Ovary (tissue), 7 donors: ENCODE measurements at regions not wholly inside any gene's neighbourhood (a gene's known extent, or its start where the extent isn't known, plus 50 kb on each side); places are given as distances from the start of the nearest gene placed in this dataset.

Experiments
- DNase-seq, 5 donors: peaks; one replicate each; pipeline ENCODE4 v3.0.0-alpha.2; 2019 to 2020
- H3K27ac ChIP-seq, 2 donors: fragments of 200-600 bp; one replicate each; pipeline versions ENCODE4 v1.5.1 to v1.8.0; 2019 to 2022
- H3K27me3 ChIP-seq: fragments of 200-600 bp; one replicate; pipeline ENCODE4 v1.8.0; 2022
- H3K36me3 ChIP-seq: fragments of 200-600 bp; sonication (generic); one replicate; pipeline ENCODE4 v1.5.1; 2019
- H3K4me1 ChIP-seq: one replicate; pipeline ENCODE4 v1.8.1; 2013; ENCODE audit warnings: mild to moderate bottlenecking, moderate library complexity; ENCODE audit not compliant: insufficient read depth
- H3K4me3 ChIP-seq: fragments of 200-600 bp; sonication (generic); one replicate; pipeline ENCODE4 v1.5.1; 2017
- H3K9me3 ChIP-seq, 2 donors: fragments of 200-600 bp in 1 of 2; sonication (generic) in 1 of 2; one replicate each; pipeline versions ENCODE4 v1.5.1 to v1.8.1; 2013 to 2019; ENCODE audit warnings: mild to moderate bottlenecking in 1 of 2, moderate library complexity in 1 of 2
- EP300 ChIP-seq: sonication (generic); formaldehyde crosslinking; IDR thresholded peaks from one replicate; pipeline ENCODE4 v1.6.1; 2017; ENCODE audit warnings: antibody characterized with exemption
- POLR2A ChIP-seq: fragments of 450-650 bp; IDR thresholded peaks from one replicate; pipeline ENCODE4 v1.6.1; 2017; ENCODE audit warnings: antibody characterized with exemption, mild to moderate bottlenecking, moderate library complexity
- WGBS, 3 donors: extraction: QIAGEN DNeasy Blood & Tissue Kit in 1 of 3; methylation state at CpG; one replicate each; pipeline versions ENCODE4 v1.1.5 to v1.1.7; 2013 to 2017; 5-methylcytosine and 5-hydroxymethylcytosine counted together
- intact Hi-C, 4 donors: fragments of 100-400 bp; cut with DNase I; formaldehyde crosslinking; loops; one replicate each; pipeline versions ENCODE4 v1.11.0 to v1.15.1; 2022 to 2023
- TF ChIP-seq, protein P1 (sequence below), 3 donors: fragments of 450-650 bp in 2 of 3; fragments of 200-600 bp in 1 of 3; IDR thresholded peaks; one replicate each; pipeline versions ENCODE4 v1.5.1 to v1.8.0; 2016 to 2022; ENCODE audit warnings: antibody characterized with exemption in 3 of 3, mild to moderate bottlenecking in 1 of 3
- donor health status: DM: no; HTN: no; CAD: no; lungs with moderate emphysema.
- donor health status: DM: no; HTN: no; CAD: no.
- donor health status: Bipolar disorder and iron deficiency.
- donor health status: DM: no; HTN: no; CAD: no.
- donor health status: DM: yes; HTN: yes; CAD: no.

DNA sequence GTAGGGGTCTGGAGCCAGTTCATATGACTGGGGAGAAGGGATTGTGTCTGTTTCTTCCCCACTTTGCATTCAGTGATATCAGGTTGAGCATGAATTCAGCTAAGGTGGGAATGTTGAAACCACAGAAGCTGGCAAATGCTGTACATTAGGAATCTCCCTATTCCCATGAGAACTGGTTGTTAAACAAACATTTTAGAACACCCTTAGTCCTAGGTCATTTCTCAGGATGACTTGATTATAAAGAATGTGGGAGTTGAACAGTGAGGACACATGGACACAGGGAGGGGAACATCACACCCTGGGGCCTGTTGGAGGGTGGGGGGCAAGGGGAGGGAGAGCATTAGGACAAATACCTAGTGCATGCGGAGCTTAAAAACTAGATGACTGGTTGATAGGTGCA, 62.6 kb upstream of the LIMCH1 start:
- Histone ChIP-seq H3K27ac (no peak overlapping the region), H3K4me1 (no peaks in the 10 kb centered on the region), H3K9me3 (no peaks in the 10 kb centered on the region), H3K4me3 (no peak overlapping the region), H3K36me3 (no peaks in the 10 kb centered on the region), H3K27me3 (no peaks in the 10 kb centered on the region)
- TF ChIP-seq EP300 (no peak), POLR2A (no peak)
- TF ChIP-seq, protein P1, sequence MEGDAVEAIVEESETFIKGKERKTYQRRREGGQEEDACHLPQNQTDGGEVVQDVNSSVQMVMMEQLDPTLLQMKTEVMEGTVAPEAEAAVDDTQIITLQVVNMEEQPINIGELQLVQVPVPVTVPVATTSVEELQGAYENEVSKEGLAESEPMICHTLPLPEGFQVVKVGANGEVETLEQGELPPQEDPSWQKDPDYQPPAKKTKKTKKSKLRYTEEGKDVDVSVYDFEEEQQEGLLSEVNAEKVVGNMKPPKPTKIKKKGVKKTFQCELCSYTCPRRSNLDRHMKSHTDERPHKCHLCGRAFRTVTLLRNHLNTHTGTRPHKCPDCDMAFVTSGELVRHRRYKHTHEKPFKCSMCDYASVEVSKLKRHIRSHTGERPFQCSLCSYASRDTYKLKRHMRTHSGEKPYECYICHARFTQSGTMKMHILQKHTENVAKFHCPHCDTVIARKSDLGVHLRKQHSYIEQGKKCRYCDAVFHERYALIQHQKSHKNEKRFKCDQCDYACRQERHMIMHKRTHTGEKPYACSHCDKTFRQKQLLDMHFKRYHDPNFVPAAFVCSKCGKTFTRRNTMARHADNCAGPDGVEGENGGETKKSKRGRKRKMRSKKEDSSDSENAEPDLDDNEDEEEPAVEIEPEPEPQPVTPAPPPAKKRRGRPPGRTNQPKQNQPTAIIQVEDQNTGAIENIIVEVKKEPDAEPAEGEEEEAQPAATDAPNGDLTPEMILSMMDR (IDR thresholded peaks at IDR 0.05): no peak
- DNase-seq: no peak
- 87 to 97% (median 94%) methylated on average over 1 of the region's 1 CpG for WGBS, 3 donors
- intact Hi-C loops: no loop called here

DNA sequence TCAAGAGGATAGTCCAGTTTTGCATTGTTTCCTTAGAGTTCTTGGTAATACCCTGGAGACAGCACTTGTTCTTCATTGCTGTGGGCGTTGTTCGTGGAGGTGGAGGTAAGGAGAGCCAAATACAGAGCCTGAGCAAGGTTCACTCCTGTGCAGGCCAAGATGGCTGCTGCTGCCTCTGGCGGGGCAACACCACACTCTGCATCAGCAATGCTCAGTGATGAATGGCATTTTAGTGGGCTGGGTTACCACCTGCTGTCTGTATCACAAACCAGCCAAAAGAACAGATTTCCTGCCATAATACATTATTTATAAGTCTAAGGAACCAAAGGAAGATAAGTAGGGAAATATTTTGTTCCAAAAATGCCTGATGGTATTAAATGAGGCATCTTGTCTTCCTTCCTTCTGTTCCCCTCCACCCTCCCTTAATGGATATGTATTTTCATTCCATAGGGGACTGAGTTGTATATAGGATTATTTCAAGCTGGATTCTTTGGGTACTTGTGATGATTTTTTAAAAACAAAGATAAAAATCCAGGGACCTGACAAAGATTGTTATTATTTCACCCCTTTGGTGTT, 61.6 kb upstream of the LIMCH1 start:
- H3K4me3 ChIP-seq: no peak overlapping the region
- no peak for TF ChIP-seq POLR2A
- TF ChIP-seq EP300: no peak
- WGBS, 3 donors: 93 to 99% (median 96%) methylated on average over 3 of the region's 3 CpGs
- intact Hi-C loops: no loop called here
- no peak overlapping the region for H3K27ac ChIP-seq
- no peaks in the 10 kb centered on the region for H3K4me1 ChIP-seq
- no peaks in the 10 kb centered on the region for H3K27me3 ChIP-seq
- no peak for DNase-seq
- H3K9me3 ChIP-seq: no peaks in the 10 kb centered on the region
- no peaks in the 10 kb centered on the region for H3K36me3 ChIP-seq

DNA sequence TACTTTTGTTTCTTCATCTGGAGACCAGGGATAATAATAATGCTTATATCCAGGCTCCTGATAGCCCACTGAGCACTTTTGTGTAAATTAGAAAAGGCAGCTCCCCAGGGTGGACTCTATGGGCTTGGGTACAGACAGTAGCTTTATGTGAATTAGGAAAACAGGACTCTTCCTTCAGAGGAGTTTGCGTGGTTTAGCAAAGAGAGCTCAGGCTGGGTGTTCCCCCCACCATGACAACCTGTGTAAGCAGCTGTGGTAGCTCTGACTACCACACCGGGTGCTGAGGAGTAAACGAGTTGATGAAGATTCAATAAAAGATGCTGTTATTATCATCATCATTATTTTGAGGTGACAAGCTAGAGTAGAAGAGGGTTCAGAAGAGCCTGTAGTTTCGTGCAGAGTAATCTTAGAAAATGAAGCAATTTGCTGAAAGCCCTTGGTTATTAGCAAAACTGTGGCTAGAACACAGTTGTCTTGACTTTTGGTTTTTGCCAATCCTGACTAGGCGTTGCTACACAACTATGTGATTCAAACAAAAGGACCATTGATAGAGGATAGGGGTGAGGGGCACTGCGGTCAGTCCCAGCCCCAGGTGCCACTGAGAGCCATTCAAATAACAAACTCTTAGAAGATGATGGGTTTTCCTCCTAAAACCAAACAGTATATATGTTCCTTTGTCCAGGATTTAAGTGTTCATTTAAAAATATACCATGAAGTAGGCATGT, 60.6 kb upstream of the LIMCH1 start:
- DNase-seq: no peak
- Histone ChIP-seq H3K4me1 (no peaks in the 10 kb centered on the region), H3K27me3 (no peaks in the 10 kb centered on the region), H3K9me3 (no peaks in the 10 kb centered on the region), H3K27ac (no peak overlapping the region), H3K36me3 (no peaks in the 10 kb centered on the region), H3K4me3 (no peak overlapping the region)
- 87 to 91% (median 89%) methylated on average over 6 of the region's 6 CpGs for WGBS, 3 donors
- intact Hi-C loops: no loop called here
- TF ChIP-seq POLR2A (no peak), EP300 (no peak)
- TF ChIP-seq, protein P1 (IDR thresholded peaks at IDR 0.05): no peak

DNA sequence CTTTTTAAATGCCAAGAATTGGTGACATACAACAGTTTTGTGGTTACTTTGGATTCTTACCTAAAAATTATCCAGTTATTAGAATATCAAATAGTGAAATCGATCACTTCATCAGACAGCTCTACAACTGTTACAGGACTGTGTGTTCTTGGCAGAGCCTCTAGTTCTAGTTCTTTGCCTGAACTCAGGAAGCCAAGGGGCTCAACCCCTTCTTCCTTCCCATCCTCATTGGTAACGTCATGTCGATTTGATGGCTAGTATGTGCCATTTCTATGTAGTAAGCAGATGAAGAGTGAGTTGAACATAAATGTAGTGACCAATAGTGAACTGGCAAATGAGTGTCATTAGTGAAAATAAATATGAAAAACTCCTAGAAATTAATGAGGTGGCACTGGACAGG, 59.4 kb upstream of the LIMCH1 start:
- H3K27ac ChIP-seq: no peak overlapping the region
- H3K4me1 ChIP-seq: no peaks in the 10 kb centered on the region
- no peak for DNase-seq
- 84 to 90% (median 86%) methylated on average over 3 of the region's 3 CpGs for WGBS, 3 donors
- H3K36me3 ChIP-seq: no peaks in the 10 kb centered on the region
- TF ChIP-seq, protein P1 (IDR thresholded peaks at IDR 0.05): no peak
- TF ChIP-seq EP300 (no peak), POLR2A (no peak)
- intact Hi-C loops: no loop called here
- H3K27me3 ChIP-seq: no peaks in the 10 kb centered on the region
- no peaks in the 10 kb centered on the region for H3K9me3 ChIP-seq
- no peak overlapping the region for H3K4me3 ChIP-seq

DNA sequence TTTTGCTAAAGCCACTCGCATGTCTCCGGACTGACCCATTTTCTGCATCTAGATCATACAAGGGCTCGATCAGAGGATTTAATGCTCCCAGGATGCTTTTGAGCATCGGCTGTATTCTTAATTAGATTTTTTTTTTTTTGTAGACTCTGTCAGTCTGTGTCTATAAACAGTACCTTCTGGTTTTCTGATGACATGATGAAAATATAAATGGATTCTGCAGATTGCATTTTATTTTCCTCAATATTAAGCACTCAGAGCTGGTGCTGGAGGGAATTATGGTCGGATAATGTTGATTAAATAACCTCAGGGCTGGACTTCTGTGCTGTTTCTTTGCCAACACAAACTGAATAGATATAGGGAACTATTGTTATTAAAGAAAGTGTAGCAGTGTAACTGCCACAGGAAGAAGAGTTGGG, 57.1 kb upstream of the LIMCH1 start:
- no peak for DNase-seq
- TF ChIP-seq, protein P1 (IDR thresholded peaks at IDR 0.05): no peak
- TF ChIP-seq POLR2A (no peak), EP300 (no peak)
- no peaks in the 10 kb centered on the region for H3K36me3 ChIP-seq
- intact Hi-C loops: no loop called here
- H3K4me3 ChIP-seq: no peak overlapping the region
- no peaks in the 10 kb centered on the region for H3K4me1 ChIP-seq
- H3K27ac ChIP-seq: no peak overlapping the region
- H3K9me3 ChIP-seq: no peaks in the 10 kb centered on the region
- H3K27me3 ChIP-seq: no peaks in the 10 kb centered on the region
- 74 to 76% (median 76%) methylated on average over 5 of the region's 5 CpGs for WGBS, 3 donors
